HG03520 (cell line): ENCODE measurements at regions not wholly inside any gene's neighbourhood (a gene's known extent, or its start where the extent isn't known, plus 50 kb on each side); places are given as distances from the start of the nearest gene placed in this dataset.

ENCODE experiments used
- ATAC-seq: cut with Tn5 transposase; IDR thresholded peaks from one replicate; pipeline ENCODE4 v1.9.1; 2021; ENCODE audit warnings: mild to moderate bottlenecking, moderate library complexity; ENCODE audit not compliant: unreplicated experiment

DNA sequence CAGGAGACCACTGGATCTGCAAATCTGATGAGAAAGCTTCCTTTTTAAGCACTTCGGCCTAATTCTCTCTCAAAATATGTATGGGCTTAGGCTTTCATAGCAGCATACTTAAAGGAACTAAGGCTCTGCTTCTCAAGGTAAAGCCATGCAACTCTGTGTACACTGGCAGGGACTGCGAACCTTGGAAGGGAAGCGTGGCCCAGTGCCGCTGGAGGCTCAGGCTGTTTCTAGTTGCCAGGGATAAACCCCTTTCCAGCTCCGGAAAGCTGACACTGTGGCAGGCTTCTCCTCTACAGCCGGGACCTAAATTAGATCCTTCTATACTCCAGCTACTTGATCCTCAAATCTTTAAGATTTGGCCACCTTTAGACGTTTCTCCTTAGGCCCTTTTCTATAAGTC is 1091.3 kb upstream of the TENM3 start:
- no peak for ATAC-seq

GRCh38 chr4:181157647-181158046 is 1085.6 kb upstream of the TENM3 start:
- no peak for ATAC-seq

DNA sequence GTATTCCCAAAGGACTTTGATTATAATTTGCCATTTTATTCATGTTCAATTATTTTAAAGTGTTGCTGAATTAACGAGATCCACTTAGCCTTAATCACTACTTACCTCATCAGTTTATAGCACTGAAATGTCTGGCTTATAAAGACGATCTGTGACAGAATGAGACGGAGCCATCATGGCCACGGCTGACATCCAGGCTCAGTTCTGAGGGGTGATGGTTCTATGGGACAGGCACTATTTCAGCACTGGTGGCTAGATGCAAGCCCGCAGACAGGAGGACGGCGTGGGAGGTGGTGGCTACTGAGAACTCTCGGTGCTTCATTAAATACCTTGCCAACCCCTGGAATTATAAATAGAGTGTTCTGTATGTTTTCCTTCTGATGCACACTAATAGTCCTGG is 1084.2 kb upstream of the TENM3 start:
- ATAC-seq: no peak

DNA sequence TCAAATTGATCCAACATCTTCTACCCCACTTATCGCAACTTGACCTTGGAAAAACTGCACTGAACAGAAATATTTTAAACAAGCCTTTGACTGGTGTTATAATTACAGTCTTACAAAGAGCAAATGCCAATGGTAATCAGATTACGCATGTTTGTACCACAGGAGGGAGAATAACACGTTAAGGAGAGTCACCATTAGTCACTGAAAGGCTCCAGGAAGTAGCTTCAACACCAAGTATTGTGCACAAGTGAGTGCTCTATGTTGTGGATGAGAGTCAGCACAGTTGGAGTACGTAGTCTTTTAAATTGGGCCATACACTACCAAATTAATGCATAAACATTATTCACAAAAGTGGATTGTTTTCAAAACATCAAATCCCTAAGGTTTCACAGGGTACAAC is 1081.5 kb upstream of the TENM3 start:
- ATAC-seq: no peak

DNA sequence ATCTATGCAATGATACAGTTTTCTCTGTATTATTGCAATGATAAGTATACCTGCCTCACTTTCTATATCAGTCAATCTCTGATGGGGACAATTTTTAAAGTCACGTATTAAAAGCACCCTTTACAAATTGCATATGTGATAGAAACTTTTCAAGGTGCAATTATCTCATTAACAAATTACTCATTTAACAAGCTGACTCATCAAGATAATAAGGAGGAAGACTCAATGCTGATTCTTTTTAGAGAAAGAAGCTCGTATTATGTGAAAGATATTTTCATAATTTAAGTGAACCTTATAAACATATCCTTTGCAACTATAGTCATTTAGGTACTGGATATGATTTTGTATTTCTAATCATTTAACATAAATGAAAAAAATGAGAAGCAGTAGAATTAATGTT is 1080.9 kb upstream of the TENM3 start:
- ATAC-seq: no peak

DNA sequence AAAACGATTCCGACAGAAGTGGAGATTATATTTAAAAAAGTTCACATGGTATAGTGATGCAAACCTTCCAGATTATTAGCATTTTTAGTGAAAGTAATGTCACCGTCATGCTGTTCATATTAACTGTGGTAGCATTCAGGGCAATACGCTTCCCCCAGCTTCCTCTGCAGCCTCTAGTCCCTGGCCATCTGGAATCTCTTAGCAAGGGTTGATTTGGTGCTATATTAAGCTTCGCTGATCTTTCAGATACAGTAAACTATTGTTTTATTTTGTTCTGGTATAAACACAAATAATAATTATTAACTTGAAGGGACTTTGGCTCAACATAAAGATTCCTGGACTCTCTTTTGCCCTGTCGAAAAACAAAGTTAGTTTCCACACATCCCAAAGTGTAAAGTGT is 1080.5 kb upstream of the TENM3 start:
- no peak for ATAC-seq

DNA sequence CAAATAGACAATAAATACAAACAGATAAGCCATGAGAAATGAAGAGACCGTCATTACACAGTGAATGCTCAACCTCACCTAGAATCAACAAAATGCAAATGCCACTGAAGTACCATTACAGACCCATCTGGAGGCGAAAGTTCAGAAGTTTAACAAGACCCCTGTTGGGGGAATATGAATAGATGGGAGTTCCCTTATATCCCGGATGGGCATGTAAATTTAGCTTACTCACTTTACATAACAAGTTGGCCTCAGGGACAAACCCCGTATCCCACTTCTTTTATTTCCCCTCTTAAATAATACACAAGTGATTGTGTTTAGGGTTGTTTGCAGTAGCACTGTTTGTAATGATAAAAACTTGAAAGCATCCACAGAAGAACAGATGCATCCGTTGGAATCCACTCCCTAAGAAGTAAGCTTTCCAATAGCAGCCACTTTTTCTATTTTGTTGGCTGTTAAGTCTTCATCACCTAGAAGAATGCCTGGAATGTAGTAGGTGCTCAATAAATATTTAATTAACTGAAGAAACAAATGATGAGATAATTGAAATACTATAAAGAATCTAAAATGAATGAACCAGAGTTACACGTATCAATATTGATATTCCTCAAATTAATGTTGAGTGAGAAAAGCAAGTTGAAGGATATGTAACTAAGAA is 1076.3 kb upstream of the TENM3 start:
- ATAC-seq: no peak

DNA sequence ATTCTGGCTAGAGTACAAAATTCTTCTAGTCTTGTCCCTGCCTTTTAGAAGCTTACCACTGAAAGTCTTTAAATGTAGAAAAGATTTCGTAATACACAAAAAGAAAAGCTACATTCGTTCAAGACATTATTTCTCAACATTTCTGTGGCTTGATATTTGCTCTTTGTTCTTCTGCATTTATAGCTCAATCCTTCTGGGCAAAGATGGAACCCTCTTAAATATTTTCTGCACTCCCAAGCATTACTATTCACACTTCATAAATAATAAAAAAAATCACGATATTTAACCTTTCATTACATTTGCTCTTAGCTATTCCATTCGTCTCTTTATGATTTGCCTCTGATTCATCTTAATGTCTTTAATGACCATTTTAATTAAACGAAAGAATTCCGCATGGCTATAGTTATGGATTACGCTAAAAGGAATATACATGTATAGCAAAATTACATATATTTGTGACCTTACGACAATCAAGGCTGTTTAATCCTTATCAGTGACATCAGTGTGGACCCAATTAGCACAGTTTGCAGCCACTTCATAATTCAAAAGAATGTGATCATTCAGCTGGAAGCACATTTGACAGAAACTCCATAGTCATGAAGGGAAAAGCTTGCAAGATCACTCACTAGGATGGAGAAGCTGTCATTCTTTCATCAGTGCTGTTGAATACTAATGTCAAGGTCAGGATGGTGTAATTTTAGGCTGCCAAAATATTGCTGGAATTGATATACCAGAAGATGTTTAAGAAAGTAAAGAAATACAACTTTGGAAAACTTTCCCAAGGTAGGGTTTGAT is 1075.0 kb upstream of the TENM3 start:
- ATAC-seq: no peak

DNA sequence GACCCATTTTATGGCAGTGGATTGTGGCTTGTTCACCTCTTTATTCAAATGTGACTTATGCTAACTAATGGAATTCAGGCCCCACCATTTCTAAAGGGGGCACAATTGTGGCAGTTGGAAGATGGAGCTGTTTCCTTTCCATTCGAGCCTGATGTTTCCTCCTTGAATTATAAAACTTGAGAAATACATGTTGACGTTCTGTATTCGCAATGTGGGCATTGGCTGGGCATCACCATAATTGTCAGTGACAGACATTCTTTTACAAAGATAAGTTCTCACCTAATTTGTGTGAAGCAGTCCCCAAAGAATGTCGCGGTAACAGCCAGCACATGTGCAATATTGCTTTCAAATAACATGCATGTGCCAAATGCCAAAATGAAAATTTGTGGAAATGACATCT is 1070.2 kb upstream of the TENM3 start:
- ATAC-seq: no peak

GRCh38 chr4:181176306-181176705 is 1066.9 kb upstream of the TENM3 start:
- ATAC-seq: no peak

DNA sequence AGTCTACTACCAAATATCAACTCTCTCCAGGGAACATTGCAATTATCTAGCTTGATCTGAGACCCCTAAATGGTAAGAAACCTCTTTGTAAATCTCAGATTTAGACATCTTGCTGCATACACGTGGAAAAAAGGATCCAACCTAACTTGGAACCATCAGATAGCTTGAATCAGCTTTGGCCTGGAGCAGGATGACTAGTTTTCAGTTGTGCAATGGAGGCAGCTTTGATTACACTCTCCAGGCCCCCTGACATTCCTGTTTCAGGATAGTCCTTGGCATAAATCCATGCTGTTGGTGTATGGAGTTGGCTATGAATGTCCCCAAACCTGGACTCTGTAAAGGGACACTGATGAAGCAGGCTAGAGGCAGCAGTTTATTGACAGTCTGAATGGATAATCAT is 1061.9 kb upstream of the TENM3 start:
- no peak for ATAC-seq

GRCh38 chr4:181189751-181190150 is 1053.5 kb upstream of the TENM3 start:
- ATAC-seq: no peak

GRCh38 chr4:181193131-181193930 is 1049.9 kb upstream of the TENM3 start:
- ATAC-seq: no peak

GRCh38 chr4:181194096-181194495 is 1049.1 kb upstream of the TENM3 start:
- ATAC-seq: no peak

DNA sequence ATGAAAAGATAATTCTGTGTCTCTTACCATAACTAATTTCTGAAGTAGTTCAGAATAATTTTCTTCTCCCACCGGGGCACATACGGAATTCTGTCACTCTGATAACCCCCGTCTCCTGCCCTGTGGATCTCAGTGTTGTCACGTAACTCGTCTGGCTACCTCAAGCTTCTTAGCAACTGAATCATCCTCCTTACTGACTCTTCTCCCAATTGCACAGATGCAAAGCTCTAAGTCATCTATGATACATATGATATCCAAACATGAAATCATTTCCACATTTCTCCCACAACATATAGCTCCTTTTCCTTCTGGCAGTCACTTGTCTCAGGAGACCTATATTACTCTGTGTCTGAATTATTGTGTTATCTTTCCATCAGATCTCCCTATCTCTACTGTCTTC is 1043.1 kb upstream of the TENM3 start:
- no peak for ATAC-seq

DNA sequence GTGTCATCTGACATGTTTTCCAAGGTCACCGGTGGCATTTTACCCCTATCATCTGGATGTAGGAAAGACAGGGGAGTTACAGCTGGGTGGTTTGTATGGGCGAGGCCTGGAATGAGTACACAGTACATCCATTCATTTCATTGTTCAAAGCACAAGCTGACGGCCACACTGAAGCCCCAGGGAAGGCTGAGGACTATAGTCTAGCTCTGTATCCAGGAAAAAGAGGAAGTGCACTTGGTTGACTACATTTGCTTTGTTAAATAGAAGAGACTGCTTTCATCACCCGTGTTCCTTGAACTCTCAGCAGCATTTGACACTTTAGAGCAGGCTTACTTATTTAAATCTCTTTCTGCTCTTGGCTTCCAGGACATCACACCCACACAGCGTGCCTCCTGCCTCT is 1041.0 kb upstream of the TENM3 start:
- ATAC-seq: no peak

DNA sequence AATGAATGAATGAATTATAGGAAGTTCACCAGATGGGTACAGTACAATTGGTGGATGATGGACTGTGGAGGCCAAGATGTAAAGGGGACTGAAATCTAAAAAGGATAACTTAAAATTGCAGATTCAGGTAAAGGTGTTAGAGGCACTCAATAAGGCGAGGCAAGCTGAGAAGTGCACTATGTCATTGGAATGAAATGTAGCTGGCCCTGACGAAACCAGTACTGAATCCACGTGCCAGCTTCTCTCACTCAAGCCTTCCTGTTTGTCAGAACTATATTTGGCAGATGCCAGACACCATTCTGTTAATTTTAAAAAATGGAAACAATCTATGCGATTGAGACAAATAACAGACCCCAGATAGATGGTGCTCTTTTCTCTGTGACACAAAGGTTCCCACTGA is 1039.1 kb upstream of the TENM3 start:
- no peak for ATAC-seq

- ATAC-seq: no peak
These were observed 1029.7 kb upstream of the TENM3 start for GRCh38 chr4:181213551-181213950.

DNA sequence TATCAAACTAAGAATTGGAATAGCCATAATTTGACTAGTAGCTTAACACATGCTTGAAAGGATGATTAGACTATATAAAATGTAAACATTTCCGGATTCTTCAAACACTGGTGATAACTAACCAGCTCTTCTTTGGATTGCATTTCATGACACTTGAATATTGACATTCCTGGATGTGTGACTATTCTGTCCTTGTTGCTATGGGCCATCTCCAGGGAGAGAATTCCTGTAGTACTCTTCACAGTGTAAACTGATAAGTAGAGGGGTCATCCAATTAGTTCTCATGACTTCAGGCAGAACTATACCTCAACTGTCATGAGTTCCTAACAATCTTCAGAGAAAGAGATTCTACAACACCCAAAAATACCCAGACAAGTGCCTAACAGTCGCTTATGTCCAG is 1026.7 kb upstream of the TENM3 start:
- no peak for ATAC-seq

DNA sequence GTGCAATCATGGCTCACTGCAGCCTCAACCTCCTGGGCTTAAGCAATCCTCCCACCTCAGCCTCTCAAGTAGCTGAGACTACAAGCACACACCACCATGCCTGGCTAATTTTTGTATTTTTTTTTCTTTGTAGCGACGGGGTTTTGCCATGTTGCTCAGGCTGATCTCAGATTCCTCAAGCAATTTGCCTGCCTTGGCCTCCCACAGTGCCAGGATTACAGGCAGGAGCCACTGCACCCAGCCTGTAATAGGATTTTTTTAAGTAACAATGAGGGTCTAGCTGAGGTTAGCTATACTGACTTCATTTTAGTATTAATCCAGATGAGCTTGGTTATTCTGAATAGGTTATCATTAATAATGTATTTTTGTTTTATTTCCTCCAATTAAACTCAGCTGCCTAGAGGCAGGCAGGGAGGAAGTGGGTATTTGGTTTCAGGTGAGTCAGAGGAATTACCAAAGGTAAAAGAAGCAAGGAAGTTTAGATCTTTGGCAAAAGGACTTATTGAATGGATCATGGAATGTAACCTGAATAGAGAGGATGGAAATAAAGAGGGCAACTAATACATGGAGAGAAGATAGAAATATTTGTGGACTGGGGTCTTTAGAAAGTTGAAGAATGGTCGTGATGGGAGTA is 1023.3 kb upstream of the TENM3 start:
- no peak for ATAC-seq

DNA sequence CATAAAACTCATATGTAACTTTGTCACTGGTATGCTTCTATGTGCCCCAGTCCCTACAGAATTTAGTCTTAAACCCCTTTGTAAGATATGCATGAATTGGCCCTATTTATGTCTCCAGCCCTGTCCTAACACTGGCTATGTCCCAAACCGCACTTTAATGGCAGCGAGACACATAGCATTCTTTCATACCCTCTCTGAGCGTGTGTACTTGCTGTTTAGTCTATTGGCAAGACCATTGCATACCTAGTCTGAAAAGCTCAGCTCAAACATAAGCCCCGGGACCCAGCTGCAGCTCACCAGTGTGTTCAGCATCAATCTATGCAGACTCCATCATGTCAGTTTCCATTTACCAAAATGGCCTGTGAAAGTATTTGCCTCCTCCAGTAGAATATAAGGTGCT is 1018.4 kb upstream of the TENM3 start:
- no peak for ATAC-seq
